ENCODE measurements at regions not wholly inside any gene's neighbourhood (a gene's known extent, or its start where the extent isn't known, plus 50 kb on each side); places are given as distances from the start of the nearest gene placed in this dataset.

- POLR2A ChIA-PET, result no interaction called here
- Mint-ChIP-seq H3K36me3 (ENCODE audit: low read depth) (no peaks in the 10 kb centered on the region), H3K27me3 (peaks cover 2% of the 10 kb centered on the region), H3K9me3 (no peaks in the 10 kb centered on the region), H3K4me1 (no peaks in the 10 kb centered on the region), H3K27ac (no peak overlapping the region), H3K4me3 (no peak overlapping the region)
- DNase-seq, result no peak
- CTCF ChIA-PET, result no interaction called here
Measured at GRCh38 chr4:20623939-20624338, 76.3 kb upstream of the PACRGL start.

- Mint-ChIP-seq H3K4me3 (no peak overlapping the region), H3K36me3 (ENCODE audit: low read depth) (no peaks in the 10 kb centered on the region), H3K4me1 (no peaks in the 10 kb centered on the region), H3K9me3 (no peaks in the 10 kb centered on the region), H3K27ac (no peak overlapping the region), H3K27me3 (peaks cover 4% of the 10 kb centered on the region)
- POLR2A ChIA-PET, result no interaction called here
- no peak for DNase-seq
- CTCF ChIA-PET, result no interaction called here
Measured at GRCh38 chr4:20624793-20625374, 75.4 kb upstream of the PACRGL start.

- ChIA-PET CTCF (no interaction called here), POLR2A (no interaction called here)
- no peak overlapping the region for H3K4me3 Mint-ChIP-seq
Measured at GRCh38 chr4:20625426-20625825, 74.8 kb upstream of the PACRGL start.

GRCh38 chr4:20626326-20627005, 73.8 kb upstream of the PACRGL start:
- POLR2A ChIA-PET, result no interaction called here
- H3K4me3 Mint-ChIP-seq, result no peak overlapping the region
- no peaks in the 10 kb centered on the region for H3K4me1 Mint-ChIP-seq
- CTCF ChIA-PET, result no interaction called here
- H3K9me3 Mint-ChIP-seq, result no peaks in the 10 kb centered on the region
- H3K27ac Mint-ChIP-seq, result no peak overlapping the region
- peaks cover 4% of the 10 kb centered on the region for H3K27me3 Mint-ChIP-seq
- DNase-seq, result no peak
- no peaks in the 10 kb centered on the region for H3K36me3 Mint-ChIP-seq (ENCODE audit: low read depth)

More at GRCh38 chr4:20625426-20625825, 74.8 kb upstream of the PACRGL start:
- H3K27ac Mint-ChIP-seq, result no peak overlapping the region
- DNase-seq, result no peak
- H3K9me3 Mint-ChIP-seq, result no peaks in the 10 kb centered on the region
- no peaks in the 10 kb centered on the region for H3K36me3 Mint-ChIP-seq (ENCODE audit: low read depth)
- no peaks in the 10 kb centered on the region for H3K4me1 Mint-ChIP-seq
- H3K27me3 Mint-ChIP-seq, result peaks cover 4% of the 10 kb centered on the region

GRCh38 chr4:20627866-20628265, 72.4 kb upstream of the PACRGL start:
- H3K36me3 Mint-ChIP-seq (ENCODE audit: low read depth), result no peaks in the 10 kb centered on the region
- POLR2A ChIA-PET, result no interaction called here
- CTCF ChIA-PET, result no interaction called here

GRCh38 chr4:20629186-20630106, 70.8 kb upstream of the PACRGL start:
- H3K36me3 Mint-ChIP-seq (ENCODE audit: low read depth), result no peaks in the 10 kb centered on the region
- H3K4me1 Mint-ChIP-seq, result no peaks in the 10 kb centered on the region
- no peaks in the 10 kb centered on the region for H3K9me3 Mint-ChIP-seq
- H3K27ac Mint-ChIP-seq, result no peak overlapping the region
- CTCF ChIA-PET, result no interaction called here
- DNase-seq, result no peak
- POLR2A ChIA-PET, result no interaction called here
- H3K4me3 Mint-ChIP-seq, result no peak overlapping the region
- H3K27me3 Mint-ChIP-seq, result peaks cover 4% of the 10 kb centered on the region

More at GRCh38 chr4:20627866-20628265, 72.4 kb upstream of the PACRGL start:
- Mint-ChIP-seq H3K4me3 (no peak overlapping the region), H3K27me3 (peaks cover 4% of the 10 kb centered on the region), H3K27ac (no peak overlapping the region), H3K4me1 (no peaks in the 10 kb centered on the region), H3K9me3 (no peaks in the 10 kb centered on the region)
- no peak for DNase-seq

- no peaks in the 10 kb centered on the region for H3K36me3 Mint-ChIP-seq (ENCODE audit: low read depth)
- no peaks in the 10 kb centered on the region for H3K4me1 Mint-ChIP-seq
- CTCF ChIA-PET, result no interaction called here
- no peak for DNase-seq
- H3K4me3 Mint-ChIP-seq, result no peak overlapping the region
- POLR2A ChIA-PET, result no interaction called here
- no peaks in the 10 kb centered on the region for H3K9me3 Mint-ChIP-seq
- H3K27me3 Mint-ChIP-seq, result peaks cover 1% of the 10 kb centered on the region
- H3K27ac Mint-ChIP-seq, result no peak overlapping the region
Measured at GRCh38 chr4:20638825-20639224, 61.4 kb upstream of the PACRGL start.

GRCh38 chr4:20639346-20639745, 60.9 kb upstream of the PACRGL start:
- ChIA-PET CTCF (no interaction called here), POLR2A (no interaction called here)
- Mint-ChIP-seq H3K9me3 (no peaks in the 10 kb centered on the region), H3K36me3 (ENCODE audit: low read depth) (no peaks in the 10 kb centered on the region), H3K27ac (no peak overlapping the region), H3K27me3 (peaks cover 1% of the 10 kb centered on the region), H3K4me1 (no peaks in the 10 kb centered on the region), H3K4me3 (no peak overlapping the region)
- DNase-seq, result no peak

GRCh38 chr4:20640989-20641388, 59.3 kb upstream of the PACRGL start:
- no peak for DNase-seq
- H3K4me1 Mint-ChIP-seq, result no peaks in the 10 kb centered on the region
- ChIA-PET POLR2A (no interaction called here), CTCF (no interaction called here)
- H3K27ac Mint-ChIP-seq, result no peak overlapping the region
- no peaks in the 10 kb centered on the region for H3K36me3 Mint-ChIP-seq (ENCODE audit: low read depth)
- peaks cover 1% of the 10 kb centered on the region for H3K27me3 Mint-ChIP-seq
- H3K9me3 Mint-ChIP-seq, result no peaks in the 10 kb centered on the region
- H3K4me3 Mint-ChIP-seq, result no peak overlapping the region

- DNase-seq, result no peak
- POLR2A ChIA-PET, result no interaction called here
- H3K36me3 Mint-ChIP-seq (ENCODE audit: low read depth), result no peaks in the 10 kb centered on the region
- H3K27me3 Mint-ChIP-seq, result peaks cover 1% of the 10 kb centered on the region
- H3K4me1 Mint-ChIP-seq, result no peaks in the 10 kb centered on the region
- H3K9me3 Mint-ChIP-seq, result no peaks in the 10 kb centered on the region
- no peak overlapping the region for H3K4me3 Mint-ChIP-seq
- CTCF ChIA-PET, result interaction anchor here (0.5 kb wide), 1 partner anchor 226 kb away, joined by 4 read pairs; no protein-coding TSS in a partner anchor
- no peak overlapping the region for H3K27ac Mint-ChIP-seq
Measured at GRCh38 chr4:20641976-20642375, 58.3 kb upstream of the PACRGL start.

GRCh38 chr4:20643631-20644030, 56.6 kb upstream of the PACRGL start:
- Mint-ChIP-seq H3K9me3 (no peaks in the 10 kb centered on the region), H3K4me1 (no peaks in the 10 kb centered on the region), H3K36me3 (ENCODE audit: low read depth) (no peaks in the 10 kb centered on the region), H3K27me3 (peaks cover 1% of the 10 kb centered on the region), H3K27ac (no peak overlapping the region), H3K4me3 (no peak overlapping the region)
- CTCF ChIA-PET, result interaction anchor here (1.0 kb wide), 1 partner anchor 56 kb away, joined by 3 read pairs; no protein-coding TSS in a partner anchor
- no peak for DNase-seq
- POLR2A ChIA-PET, result no interaction called here

GRCh38 chr4:20645236-20645635, 55.0 kb upstream of the PACRGL start:
- peaks cover 1% of the 10 kb centered on the region for H3K27me3 Mint-ChIP-seq
- H3K27ac Mint-ChIP-seq, result no peak overlapping the region
- no peaks in the 10 kb centered on the region for H3K36me3 Mint-ChIP-seq (ENCODE audit: low read depth)
- no peaks in the 10 kb centered on the region for H3K9me3 Mint-ChIP-seq
- no peak for DNase-seq
- ChIA-PET CTCF (no interaction called here), POLR2A (no interaction called here)
- no peaks in the 10 kb centered on the region for H3K4me1 Mint-ChIP-seq
- H3K4me3 Mint-ChIP-seq, result no peak overlapping the region

GRCh38 chr4:20646287-20646686, 54.0 kb upstream of the PACRGL start:
- ChIA-PET CTCF (no interaction called here), POLR2A (no interaction called here)
- no peak overlapping the region for H3K4me3 Mint-ChIP-seq
- no peaks in the 10 kb centered on the region for H3K9me3 Mint-ChIP-seq
- no peaks in the 10 kb centered on the region for H3K36me3 Mint-ChIP-seq (ENCODE audit: low read depth)
- H3K4me1 Mint-ChIP-seq, result no peaks in the 10 kb centered on the region
- H3K27ac Mint-ChIP-seq, result no peak overlapping the region
- no peak for DNase-seq
- peaks cover 1% of the 10 kb centered on the region for H3K27me3 Mint-ChIP-seq
